Hepatocyte (in vitro differentiated cells): ENCODE measurements at regions not wholly inside any gene's neighbourhood (a gene's known extent, or its start where the extent isn't known, plus 50 kb on each side); places are given as distances from the start of the nearest gene placed in this dataset.

ENCODE experiments used
- DNase-seq: peaks from one replicate; pipeline ENCODE4 v3.0.0-alpha.2; 2016; ENCODE audit warnings: low spot score
- H2AFZ ChIP-seq: fragments of 200-600 bp; sonication (generic); 2 replicates; pipeline ENCODE4 v1.6.0; 2016; ENCODE audit warnings: antibody characterized with exemption, mild to moderate bottlenecking
- H3K27ac ChIP-seq: fragments of 200-600 bp; sonication (generic); 2 replicates; pipeline ENCODE4 v1.5.1; 2016; ENCODE audit warnings: mild to moderate bottlenecking
- H3K27me3 ChIP-seq: fragments of 200-600 bp; sonication (generic); 2 replicates; pipeline ENCODE4 v1.6.1; 2016
- H3K36me3 ChIP-seq: fragments of 200-600 bp; sonication (generic); replicated peaks from 2 replicates; pipeline ENCODE4 v1.5.1; 2016; ENCODE audit warnings: low read depth; ENCODE audit not compliant: insufficient read depth
- H3K4me1 ChIP-seq: fragments of 200-600 bp; sonication (generic); 2 replicates; pipeline ENCODE4 v1.5.1; 2016; ENCODE audit warnings: mild to moderate bottlenecking, moderate library complexity; ENCODE audit not compliant: insufficient read depth
- H3K4me2 ChIP-seq: fragments of 200-600 bp; sonication (generic); 2 replicates; pipeline ENCODE4 v1.6.0; 2016
- H3K4me3 ChIP-seq: fragments of 200-600 bp; sonication (generic); 2 replicates; pipeline ENCODE4 v1.5.1; 2016; ENCODE audit warnings: mild to moderate bottlenecking
- H3K79me2 ChIP-seq: fragments of 200-600 bp; sonication (generic); 2 replicates; pipeline ENCODE4 v1.6.0; 2017; ENCODE audit warnings: mild to moderate bottlenecking
- H3K9me2 ChIP-seq: fragments of 200-600 bp; sonication (generic); replicated peaks from 2 replicates; pipeline ENCODE4 v1.6.0; 2017; ENCODE audit warnings: mild to moderate bottlenecking; ENCODE audit not compliant: insufficient read depth
- H3K9me3 ChIP-seq: fragments of 200-600 bp; sonication (generic); 2 replicates; pipeline ENCODE4 v1.5.1; 2016; ENCODE audit warnings: low read depth, mild to moderate bottlenecking
- H4K20me1 ChIP-seq: fragments of 200-600 bp; sonication (generic); 2 replicates; pipeline ENCODE4 v1.6.0; 2016; ENCODE audit warnings: mild to moderate bottlenecking; ENCODE audit not compliant: insufficient read depth, poor library complexity, severe bottlenecking
- CTCF ChIP-seq: fragments of 200-600 bp; sonication (generic); IDR thresholded peaks from 2 replicates; pipeline ENCODE4 v1.5.1; 2016; ENCODE audit warnings: antibody characterized with exemption, mild to moderate bottlenecking; ENCODE audit not compliant: poor library complexity
- EZH2 ChIP-seq: fragments of 200-600 bp; sonication (generic); IDR thresholded peaks from 2 replicates; pipeline ENCODE4 v1.6.1; 2016; ENCODE audit warnings: antibody characterized with exemption, mild to moderate bottlenecking, borderline replicate concordance
- EZH2phosphoT487 ChIP-seq: fragments of 200-600 bp; sonication (generic); IDR thresholded peaks from one replicate; pipeline ENCODE4 v1.6.1; 2018; ENCODE audit warnings: antibody characterized with exemption, mild to moderate bottlenecking, low read depth, moderate library complexity; ENCODE audit not compliant: unreplicated experiment, severe bottlenecking
- WGBS: methylation state at CpG from one replicate; pipeline ENCODE4 v1.1.6; 2016; ENCODE audit warnings: low lambda C conversion rate; ENCODE audit errors: missing lambda C conversion rate; 5-methylcytosine and 5-hydroxymethylcytosine counted together

DNA sequence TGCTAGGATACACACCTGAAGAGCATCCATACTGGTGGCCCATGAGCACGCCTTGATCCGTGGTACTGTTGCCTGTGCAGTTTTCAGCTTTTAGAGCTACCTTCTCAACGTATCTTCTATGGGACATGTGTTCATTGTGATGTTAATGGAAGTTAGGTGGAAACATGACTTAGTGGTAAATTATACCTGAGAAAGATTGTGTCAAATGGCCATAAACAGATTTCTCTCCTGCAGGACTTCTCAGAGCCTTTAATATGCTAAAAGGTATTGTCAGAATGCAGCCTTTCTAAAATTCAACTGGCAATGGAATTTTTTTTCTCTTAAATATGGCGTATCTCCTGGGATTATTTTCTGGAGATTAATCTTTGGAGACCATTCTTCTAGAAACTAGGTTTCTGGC, 148.5 kb downstream of the CDC5L start:
- no peak overlapping the region for H3K27ac ChIP-seq
- H3K4me2 ChIP-seq = no peak overlapping the region
- no peak for DNase-seq
- no peaks in the 10 kb centered on the region for H3K9me2 ChIP-seq
- WGBS = 92% methylated on average over 4 of the region's 4 CpGs
- no peaks in the 10 kb centered on the region for H3K36me3 ChIP-seq
- H2AFZ ChIP-seq = no peak overlapping the region
- no peaks in the 10 kb centered on the region for H4K20me1 ChIP-seq
- no peak overlapping the region for H3K4me3 ChIP-seq
- H3K9me3 ChIP-seq = no peaks in the 10 kb centered on the region
- TF ChIP-seq CTCF = no peak
- no peak for TF ChIP-seq EZH2
- no peak for TF ChIP-seq EZH2phosphoT487
- no peaks in the 10 kb centered on the region for H3K4me1 ChIP-seq
- no peaks in the 10 kb centered on the region for H3K79me2 ChIP-seq
- H3K27me3 ChIP-seq = no peaks in the 10 kb centered on the region

- no peak for DNase-seq
- WGBS = 91% methylated on average over 10 of the region's 10 CpGs
These were observed 150.0 kb downstream of the CDC5L start for GRCh38 chr6:44537306-44538049.

GRCh38 chr6:44538131-44538806, 150.8 kb downstream of the CDC5L start:
- H3K4me1 ChIP-seq = no peaks in the 10 kb centered on the region
- H3K27me3 ChIP-seq = no peaks in the 10 kb centered on the region
- WGBS = 76% methylated on average over 7 of the region's 7 CpGs
- H3K36me3 ChIP-seq = no peaks in the 10 kb centered on the region
- H4K20me1 ChIP-seq = no peaks in the 10 kb centered on the region
- H2AFZ ChIP-seq = no peak overlapping the region
- H3K27ac ChIP-seq = no peak overlapping the region
- no peaks in the 10 kb centered on the region for H3K79me2 ChIP-seq
- no peak for DNase-seq
- H3K4me3 ChIP-seq = no peak overlapping the region
- H3K4me2 ChIP-seq = no peak overlapping the region
- H3K9me2 ChIP-seq = no peaks in the 10 kb centered on the region
- no peak for TF ChIP-seq CTCF
- H3K9me3 ChIP-seq = no peaks in the 10 kb centered on the region

More at GRCh38 chr6:44537306-44538049, 150.0 kb downstream of the CDC5L start:
- no peak overlapping the region for H3K4me2 ChIP-seq
- no peaks in the 10 kb centered on the region for H3K79me2 ChIP-seq
- H4K20me1 ChIP-seq = no peaks in the 10 kb centered on the region
- no peaks in the 10 kb centered on the region for H3K36me3 ChIP-seq
- no peaks in the 10 kb centered on the region for H3K27me3 ChIP-seq
- no peaks in the 10 kb centered on the region for H3K9me2 ChIP-seq
- H3K4me1 ChIP-seq = no peaks in the 10 kb centered on the region
- no peak for TF ChIP-seq EZH2
- no peak for TF ChIP-seq EZH2phosphoT487
- no peak for TF ChIP-seq CTCF
- no peaks in the 10 kb centered on the region for H3K9me3 ChIP-seq
- H3K27ac ChIP-seq = no peak overlapping the region
- H3K4me3 ChIP-seq = no peak overlapping the region
- no peak overlapping the region for H2AFZ ChIP-seq
